NB4 (cell line): ENCODE measurements at regions not wholly inside any gene's neighbourhood (a gene's known extent, or its start where the extent isn't known, plus 50 kb on each side); places are given as distances from the start of the nearest gene placed in this dataset.

Experiments used
- CTCF ChIP-seq: IDR thresholded peaks from one replicate; pipeline ENCODE4 v1.5.1; 2012; ENCODE audit warnings: low read depth, low read length
- MYC ChIP-seq: IDR thresholded peaks from 2 replicates; pipeline ENCODE4 v1.6.1; 2011; ENCODE audit warnings: low read depth, low read length
- POLR2A ChIP-seq: IDR thresholded peaks from 2 replicates; pipeline ENCODE4 v1.6.1; 2011; ENCODE audit warnings: mild to moderate bottlenecking; ENCODE audit not compliant: insufficient read length; ENCODE audit errors: extremely low read depth
- TF ChIP-seq, protein P1 (sequence below): IDR thresholded peaks from 2 replicates; pipeline ENCODE4 v1.6.1; 2011; ENCODE audit warnings: low read depth, low read length

- TF ChIP-seq CTCF = no peak
- TF ChIP-seq POLR2A = no peak
- TF ChIP-seq MYC = no peak
- TF ChIP-seq, protein P1, sequence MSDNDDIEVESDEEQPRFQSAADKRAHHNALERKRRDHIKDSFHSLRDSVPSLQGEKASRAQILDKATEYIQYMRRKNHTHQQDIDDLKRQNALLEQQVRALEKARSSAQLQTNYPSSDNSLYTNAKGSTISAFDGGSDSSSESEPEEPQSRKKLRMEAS = no peak
Measured at GRCh38 chrX:40383969-40384368, 196.8 kb upstream of the ATP6AP2 start.
